ENCODE measurements at regions not wholly inside any gene's neighbourhood (a gene's known extent, or its start where the extent isn't known, plus 50 kb on each side); places are given as distances from the start of the nearest gene placed in this dataset.

DNA sequence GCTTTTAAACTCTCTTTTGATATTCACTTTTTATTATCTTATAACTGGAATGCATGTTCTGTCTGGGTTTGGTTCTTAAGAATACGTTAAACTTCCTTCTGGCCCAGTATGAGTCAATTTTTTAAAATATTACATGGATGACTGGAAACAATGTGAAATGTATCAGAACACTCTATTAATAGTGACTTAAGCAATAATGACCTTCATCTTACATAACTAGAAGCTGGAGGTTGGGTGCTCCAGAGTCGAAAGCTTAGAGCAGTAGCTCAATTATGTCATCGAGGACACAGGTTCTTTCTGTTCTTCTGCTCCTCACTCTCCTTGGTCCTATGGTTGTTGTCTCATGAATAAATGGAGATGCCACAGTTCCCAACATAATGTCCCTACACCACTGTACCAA, 91.6 kb upstream of the FOXD3 start:
- no peaks in the 10 kb centered on the region for H3K27me3 ChIP-seq (ENCODE audit: low read depth, low read length)
- H3K36me3 ChIP-seq (replicated peaks; ENCODE audit: low read depth, low read length), result no peaks in the 10 kb centered on the region
- no peak overlapping the region for H3K9ac ChIP-seq (ENCODE audit: low read length)
- H4K20me1 ChIP-seq (ENCODE audit: insufficient read depth, low read length), result no peaks in the 10 kb centered on the region
- H3K4me1 ChIP-seq (ENCODE audit: low read length), result no peaks in the 10 kb centered on the region
- no peak overlapping the region for H2AFZ ChIP-seq (ENCODE audit: low read depth, low read length)
- H3K4me2 ChIP-seq (ENCODE audit: low read length), result no peak overlapping the region
- H3K79me2 ChIP-seq (ENCODE audit: low read length), result no peaks in the 10 kb centered on the region
- H3K4me3 ChIP-seq (ENCODE audit: low read length), result no peak overlapping the region
- H3K9me3 ChIP-seq (ENCODE audit: insufficient read depth, low read length), result no peaks in the 10 kb centered on the region
- TF ChIP-seq, protein P1, sequence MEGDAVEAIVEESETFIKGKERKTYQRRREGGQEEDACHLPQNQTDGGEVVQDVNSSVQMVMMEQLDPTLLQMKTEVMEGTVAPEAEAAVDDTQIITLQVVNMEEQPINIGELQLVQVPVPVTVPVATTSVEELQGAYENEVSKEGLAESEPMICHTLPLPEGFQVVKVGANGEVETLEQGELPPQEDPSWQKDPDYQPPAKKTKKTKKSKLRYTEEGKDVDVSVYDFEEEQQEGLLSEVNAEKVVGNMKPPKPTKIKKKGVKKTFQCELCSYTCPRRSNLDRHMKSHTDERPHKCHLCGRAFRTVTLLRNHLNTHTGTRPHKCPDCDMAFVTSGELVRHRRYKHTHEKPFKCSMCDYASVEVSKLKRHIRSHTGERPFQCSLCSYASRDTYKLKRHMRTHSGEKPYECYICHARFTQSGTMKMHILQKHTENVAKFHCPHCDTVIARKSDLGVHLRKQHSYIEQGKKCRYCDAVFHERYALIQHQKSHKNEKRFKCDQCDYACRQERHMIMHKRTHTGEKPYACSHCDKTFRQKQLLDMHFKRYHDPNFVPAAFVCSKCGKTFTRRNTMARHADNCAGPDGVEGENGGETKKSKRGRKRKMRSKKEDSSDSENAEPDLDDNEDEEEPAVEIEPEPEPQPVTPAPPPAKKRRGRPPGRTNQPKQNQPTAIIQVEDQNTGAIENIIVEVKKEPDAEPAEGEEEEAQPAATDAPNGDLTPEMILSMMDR (IDR thresholded peaks at IDR 0.05; ENCODE audit: low read depth, low read length), result no peak
- TF ChIP-seq EZH2phosphoT487 (IDR thresholded peaks at IDR 0.05; ENCODE audit: low read depth), result no peak
- H3K27ac ChIP-seq (ENCODE audit: low read length), result no peak overlapping the region

DNA sequence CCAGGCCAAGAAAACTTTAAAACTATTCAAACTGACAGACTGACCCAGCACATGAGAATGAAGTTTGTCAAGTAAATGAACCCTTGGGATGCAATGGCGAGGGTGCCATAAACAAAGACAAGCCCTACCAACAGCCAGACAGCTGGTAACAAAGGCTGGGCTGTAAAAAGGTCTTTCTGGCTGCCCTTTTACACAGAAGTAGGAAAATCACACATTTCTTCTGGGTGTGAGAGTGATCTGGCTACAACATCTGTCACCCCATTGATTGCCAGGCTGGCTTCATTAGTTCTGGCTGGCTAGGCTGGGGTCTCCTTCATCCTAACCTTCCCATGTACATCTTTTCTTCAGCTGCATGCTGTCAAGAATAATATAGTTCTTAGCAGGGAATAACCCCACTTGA, 83.6 kb upstream of the FOXD3 start:
- H3K4me3 ChIP-seq (ENCODE audit: low read length), result no peak overlapping the region
- H4K20me1 ChIP-seq (ENCODE audit: insufficient read depth, low read length), result no peaks in the 10 kb centered on the region
- H3K27ac ChIP-seq (ENCODE audit: low read length), result no peak overlapping the region
- H3K27me3 ChIP-seq (ENCODE audit: low read depth, low read length), result no peaks in the 10 kb centered on the region
- no peak overlapping the region for H2AFZ ChIP-seq (ENCODE audit: low read depth, low read length)
- H3K36me3 ChIP-seq (replicated peaks; ENCODE audit: low read depth, low read length), result no peaks in the 10 kb centered on the region
- no peak for TF ChIP-seq EZH2phosphoT487 (IDR thresholded peaks at IDR 0.05; ENCODE audit: low read depth)
- TF ChIP-seq, protein P1 (IDR thresholded peaks at IDR 0.05; ENCODE audit: low read depth, low read length), result no peak
- no peaks in the 10 kb centered on the region for H3K79me2 ChIP-seq (ENCODE audit: low read length)
- no peaks in the 10 kb centered on the region for H3K9me3 ChIP-seq (ENCODE audit: insufficient read depth, low read length)
- no peak overlapping the region for H3K4me2 ChIP-seq (ENCODE audit: low read length)
- no peaks in the 10 kb centered on the region for H3K4me1 ChIP-seq (ENCODE audit: low read length)
- H3K9ac ChIP-seq (ENCODE audit: low read length), result no peak overlapping the region

GRCh38 chr1:63245186-63245585, 77.2 kb upstream of the FOXD3 start:
- no peak for TF ChIP-seq EZH2phosphoT487 (IDR thresholded peaks at IDR 0.05; ENCODE audit: low read depth)
- TF ChIP-seq, protein P1 (IDR thresholded peaks at IDR 0.05; ENCODE audit: low read depth, low read length), result no peak
- no peak overlapping the region for H3K27ac ChIP-seq (ENCODE audit: low read length)

DNA sequence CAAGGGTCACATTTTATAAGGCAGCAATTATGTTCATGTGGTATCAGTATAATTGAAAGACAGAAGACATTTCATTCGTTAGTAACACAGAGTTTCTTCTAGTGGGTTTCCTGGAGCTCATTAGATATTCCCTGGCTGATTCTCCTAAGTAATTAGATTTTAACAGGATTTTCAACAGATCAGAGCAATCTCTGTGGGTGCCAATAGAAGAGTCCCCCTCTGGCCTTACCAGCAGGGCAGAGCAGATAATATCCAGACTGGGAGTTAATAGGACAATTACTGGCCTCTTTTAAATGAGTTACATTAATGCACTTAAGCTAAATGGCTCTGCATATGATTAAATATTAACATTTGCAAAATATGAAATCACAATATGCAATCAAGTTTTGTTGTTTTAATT, 74.2 kb upstream of the FOXD3 start:
- Histone ChIP-seq H2AFZ (ENCODE audit: low read depth, low read length) (no peak overlapping the region), H3K4me1 (ENCODE audit: low read length) (no peaks in the 10 kb centered on the region), H3K9me3 (ENCODE audit: insufficient read depth, low read length) (no peaks in the 10 kb centered on the region), H3K4me3 (ENCODE audit: low read length) (no peak overlapping the region), H3K27me3 (ENCODE audit: low read depth, low read length) (no peaks in the 10 kb centered on the region), H3K79me2 (ENCODE audit: low read length) (no peaks in the 10 kb centered on the region), H3K36me3 (replicated peaks; ENCODE audit: low read depth, low read length) (no peaks in the 10 kb centered on the region), H3K4me2 (ENCODE audit: low read length) (no peak overlapping the region), H3K9ac (ENCODE audit: low read length) (no peak overlapping the region), H3K27ac (ENCODE audit: low read length) (no peak overlapping the region), H4K20me1 (ENCODE audit: insufficient read depth, low read length) (no peaks in the 10 kb centered on the region)
- TF ChIP-seq, protein P1 (IDR thresholded peaks at IDR 0.05; ENCODE audit: low read depth, low read length), result no peak
- no peak for TF ChIP-seq EZH2phosphoT487 (IDR thresholded peaks at IDR 0.05; ENCODE audit: low read depth)

More at GRCh38 chr1:63245186-63245585, 77.2 kb upstream of the FOXD3 start:
- H3K4me1 ChIP-seq (ENCODE audit: low read length), result no peaks in the 10 kb centered on the region
- no peak overlapping the region for H2AFZ ChIP-seq (ENCODE audit: low read depth, low read length)
- H3K36me3 ChIP-seq (replicated peaks; ENCODE audit: low read depth, low read length), result no peaks in the 10 kb centered on the region
- no peaks in the 10 kb centered on the region for H3K9me3 ChIP-seq (ENCODE audit: insufficient read depth, low read length)
- H3K27me3 ChIP-seq (ENCODE audit: low read depth, low read length), result no peaks in the 10 kb centered on the region
- H3K9ac ChIP-seq (ENCODE audit: low read length), result no peak overlapping the region
- no peak overlapping the region for H3K4me2 ChIP-seq (ENCODE audit: low read length)
- no peaks in the 10 kb centered on the region for H3K79me2 ChIP-seq (ENCODE audit: low read length)
- no peaks in the 10 kb centered on the region for H4K20me1 ChIP-seq (ENCODE audit: insufficient read depth, low read length)
- H3K4me3 ChIP-seq (ENCODE audit: low read length), result no peak overlapping the region
